ENCODE measurements at regions not wholly inside any gene's neighbourhood (a gene's known extent, or its start where the extent isn't known, plus 50 kb on each side); places are given as distances from the start of the nearest gene placed in this dataset.

DNA sequence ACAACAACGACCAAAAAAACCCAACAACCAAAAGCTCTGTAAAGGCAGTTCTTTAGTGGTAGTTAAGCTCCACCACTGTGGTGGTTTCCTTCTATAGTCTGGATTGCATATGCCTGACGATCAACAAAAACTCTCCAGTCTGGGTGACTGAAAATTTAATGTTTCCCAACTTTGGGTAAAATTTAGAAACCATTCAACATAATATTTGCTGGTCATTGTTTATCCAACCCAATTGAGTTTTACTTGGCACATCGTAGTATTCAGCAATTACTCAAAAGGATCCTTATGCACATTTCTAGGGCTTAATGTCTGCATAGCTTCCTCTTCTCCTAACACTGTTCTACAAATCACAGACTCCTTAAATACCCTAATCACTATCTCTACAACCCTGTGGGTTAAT lies 1080.2 kb upstream of the NRXN1 start:
- Histone ChIP-seq H3K27me3 (no peaks in the 10 kb centered on the region), H3K27ac (no peak overlapping the region), H3K4me3 (no peak overlapping the region), H3K9me3 (peaks cover 0 to 15% of the 10 kb centered on the region in 2 donors), H3K4me1 (no peaks in the 10 kb centered on the region), H3K36me3 (no peaks in the 10 kb centered on the region)
- intact Hi-C loops (cut with DNase I) = no loop called here
- no peak for DNase-seq
- TF ChIP-seq, protein P1, sequence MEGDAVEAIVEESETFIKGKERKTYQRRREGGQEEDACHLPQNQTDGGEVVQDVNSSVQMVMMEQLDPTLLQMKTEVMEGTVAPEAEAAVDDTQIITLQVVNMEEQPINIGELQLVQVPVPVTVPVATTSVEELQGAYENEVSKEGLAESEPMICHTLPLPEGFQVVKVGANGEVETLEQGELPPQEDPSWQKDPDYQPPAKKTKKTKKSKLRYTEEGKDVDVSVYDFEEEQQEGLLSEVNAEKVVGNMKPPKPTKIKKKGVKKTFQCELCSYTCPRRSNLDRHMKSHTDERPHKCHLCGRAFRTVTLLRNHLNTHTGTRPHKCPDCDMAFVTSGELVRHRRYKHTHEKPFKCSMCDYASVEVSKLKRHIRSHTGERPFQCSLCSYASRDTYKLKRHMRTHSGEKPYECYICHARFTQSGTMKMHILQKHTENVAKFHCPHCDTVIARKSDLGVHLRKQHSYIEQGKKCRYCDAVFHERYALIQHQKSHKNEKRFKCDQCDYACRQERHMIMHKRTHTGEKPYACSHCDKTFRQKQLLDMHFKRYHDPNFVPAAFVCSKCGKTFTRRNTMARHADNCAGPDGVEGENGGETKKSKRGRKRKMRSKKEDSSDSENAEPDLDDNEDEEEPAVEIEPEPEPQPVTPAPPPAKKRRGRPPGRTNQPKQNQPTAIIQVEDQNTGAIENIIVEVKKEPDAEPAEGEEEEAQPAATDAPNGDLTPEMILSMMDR (IDR thresholded peaks at IDR 0.05) = no peak
- no peak for ATAC-seq

- intact Hi-C loops (cut with DNase I) = no loop called here
- H3K27ac ChIP-seq = no peak overlapping the region
- ATAC-seq = no peak
- no peaks in the 10 kb centered on the region for H3K36me3 ChIP-seq
- H3K4me3 ChIP-seq = no peak overlapping the region
- DNase-seq = no peak
- no peaks in the 10 kb centered on the region for H3K27me3 ChIP-seq
- peaks cover 0 to 10% of the 10 kb centered on the region in 2 donors for H3K9me3 ChIP-seq
- no peaks in the 10 kb centered on the region for H3K4me1 ChIP-seq
- TF ChIP-seq, protein P1 (IDR thresholded peaks at IDR 0.05) = no peak
Observed at GRCh38 chr2:52107124-52107523, 1075.2 kb upstream of the NRXN1 start.

- no peak for ATAC-seq
- intact Hi-C loops (cut with DNase I) = no loop called here
- TF ChIP-seq, protein P1 (IDR thresholded peaks at IDR 0.05) = no peak
Observed at GRCh38 chr2:52097071-52097470, 1065.1 kb upstream of the NRXN1 start.

DNA sequence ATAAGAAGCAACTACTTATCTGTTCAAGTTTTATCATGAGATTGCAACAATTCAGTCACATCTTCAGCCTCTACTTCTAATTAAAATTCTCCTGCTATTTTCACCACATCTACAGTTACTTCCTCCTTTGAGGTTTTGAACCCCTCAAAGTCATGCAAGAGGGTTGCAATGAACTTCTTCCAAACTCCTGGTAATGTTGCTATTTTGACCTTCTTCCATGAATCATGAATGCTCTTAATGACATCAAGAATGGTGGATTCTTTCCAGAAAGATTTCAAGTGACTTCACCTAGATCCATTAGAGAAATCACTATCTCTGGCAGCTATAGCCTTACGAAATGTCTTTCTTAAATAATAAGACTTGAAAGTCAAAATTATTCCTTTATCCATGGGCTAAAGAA lies 1052.8 kb upstream of the NRXN1 start:
- no peak overlapping the region for H3K27ac ChIP-seq
- intact Hi-C loops (cut with DNase I) = no loop called here
- ATAC-seq (no peak), DNase-seq (no peak)
- no peaks in the 10 kb centered on the region for H3K27me3 ChIP-seq
- H3K9me3 ChIP-seq = no peaks in the 10 kb centered on the region
- no peaks in the 10 kb centered on the region for H3K4me1 ChIP-seq
- TF ChIP-seq, protein P1 (IDR thresholded peaks at IDR 0.05) = no peak
- no peak overlapping the region for H3K4me3 ChIP-seq
- no peaks in the 10 kb centered on the region for H3K36me3 ChIP-seq

More at GRCh38 chr2:52097071-52097470, 1065.1 kb upstream of the NRXN1 start:
- Histone ChIP-seq H3K9me3 (peaks cover 0 to 3% of the 10 kb centered on the region in 2 donors), H3K27me3 (no peaks in the 10 kb centered on the region), H3K36me3 (no peaks in the 10 kb centered on the region), H3K4me1 (no peaks in the 10 kb centered on the region), H3K27ac (no peak overlapping the region), H3K4me3 (no peak overlapping the region)
- no peak for DNase-seq

DNA sequence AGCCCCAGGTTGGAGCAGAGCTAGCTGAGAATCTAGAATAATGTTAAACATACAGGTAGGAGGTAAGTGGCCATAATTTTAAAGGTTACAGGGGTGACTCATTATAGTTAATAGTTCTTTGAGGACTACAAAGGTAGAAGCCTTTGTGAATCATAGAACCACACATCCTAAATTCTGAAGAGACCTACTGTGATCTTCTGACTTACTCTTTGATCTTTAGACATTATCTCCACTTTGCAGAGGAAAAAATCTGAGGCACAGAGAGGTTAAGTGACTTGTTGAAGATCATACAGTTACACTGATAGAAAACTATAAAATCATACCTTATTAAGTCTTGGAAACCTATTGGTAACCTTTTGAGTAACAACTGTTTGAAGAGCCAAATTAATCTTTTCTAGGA lies 1051.3 kb upstream of the NRXN1 start:
- intact Hi-C loops (cut with DNase I) = no loop called here
- H3K4me1 ChIP-seq = no peaks in the 10 kb centered on the region
- no peaks in the 10 kb centered on the region for H3K36me3 ChIP-seq
- TF ChIP-seq, protein P1 (IDR thresholded peaks at IDR 0.05) = no peak
- H3K9me3 ChIP-seq = no peaks in the 10 kb centered on the region
- ATAC-seq (no peak), DNase-seq (no peak)
- no peaks in the 10 kb centered on the region for H3K27me3 ChIP-seq
- no peak overlapping the region for H3K27ac ChIP-seq
- no peak overlapping the region for H3K4me3 ChIP-seq
